ENCODE measurements at regions not wholly inside any gene's neighbourhood (a gene's known extent, or its start where the extent isn't known, plus 50 kb on each side); places are given as distances from the start of the nearest gene placed in this dataset.

GRCh38 chr16:5257462-5257861, 159.9 kb upstream of the EEF2KMT start:
- no peaks in the 10 kb centered on the region for H3K4me1 ChIP-seq (ENCODE audit: control insufficient read depth in 1 of 2, insufficient read depth in 2 of 2, low read length in 2 of 2)
- BruUV-seq (replicated peaks): no TSS peak
- ChIA-PET CTCF (no interaction called here), POLR2A (no interaction called here), RAD21 (ENCODE audit: low non-redundant PET in 1 of 2, low total read pairs in 2 of 2, uncharacterized antibody in 2 of 2, unreplicated experiment in 2 of 2) (interaction anchor here in 1 of 2 experiments (0.6 kb wide), 1 partner anchor 274 kb away, joined by 7 read pairs; no protein-coding TSS in a partner anchor)
- ATAC-seq (no peak), DNase-seq (ENCODE audit: low read depth, low spot score) (no peak)
- no peaks in the 10 kb centered on the region for H4K20me1 ChIP-seq (ENCODE audit: insufficient read depth)
- H3K27me3 ChIP-seq (ENCODE audit: insufficient read depth, low read length): no peaks in the 10 kb centered on the region
- intact Hi-C loops (cut with micrococcal nuclease): no loop called here
- no peak overlapping the region for H3K4me3 ChIP-seq (replicated peaks in 1 of 2; ENCODE audit: low read depth in 1 of 2, low read length in 2 of 2)
- H3K9ac ChIP-seq (ENCODE audit: low read length): no peak overlapping the region
- H3K9me3 ChIP-seq (ENCODE audit: control insufficient read depth in 1 of 2, insufficient read depth in 1 of 2, low read depth in 1 of 2, low read length in 2 of 2): no peaks in the 10 kb centered on the region
- no peaks in the 10 kb centered on the region for H3K36me3 ChIP-seq (ENCODE audit: control insufficient read depth in 1 of 2, insufficient read depth in 2 of 2, low read length in 2 of 2)
- H3K4me2 ChIP-seq (ENCODE audit: low read length): no peak overlapping the region
- TF ChIP-seq CTCF (IDR thresholded peaks at IDR 0.05 in 2 of 3, conservative IDR thresholded peaks at IDR 0.05 in 1 of 3; ENCODE audit: borderline replicate concordance in 1 of 3, insufficient read depth in 1 of 3, low read depth in 2 of 3, low read length in 2 of 3): no peak
- TF ChIP-seq ELF1 (IDR thresholded peaks at IDR 0.05; ENCODE audit: borderline replicate concordance, low read depth): no peak
- TF ChIP-seq FOSL1 (IDR thresholded peaks at IDR 0.05; ENCODE audit: low read depth): no peak
- no peak for TF ChIP-seq ZBTB33 (IDR thresholded peaks at IDR 0.05; ENCODE audit: extremely low read depth, insufficient replicate concordance, low read length)
- TF ChIP-seq SP1 (IDR thresholded peaks at IDR 0.05; ENCODE audit: low read depth): no peak
- no peak for TF ChIP-seq POLR2A (IDR thresholded peaks at IDR 0.05; ENCODE audit: borderline replicate concordance, extremely low read depth, insufficient read depth, insufficient read length)
- no peak for TF ChIP-seq POLR2AphosphoS5 (IDR thresholded peaks at IDR 0.05; ENCODE audit: low read depth, low read length)
- no peak for TF ChIP-seq ZNF274 (IDR thresholded peaks at IDR 0.05; ENCODE audit: low read depth, low read length)
- H3K79me2 ChIP-seq (ENCODE audit: insufficient read depth, low read length): no peaks in the 10 kb centered on the region
- H3K27ac ChIP-seq (ENCODE audit: low read depth, low read length): no peak overlapping the region
- no peak overlapping the region for H2AFZ ChIP-seq (ENCODE audit: low read depth, low read length, poor library complexity, severe bottlenecking)
- no peaks in the 10 kb centered on the region for H3K9me2 ChIP-seq (ENCODE audit: insufficient read depth)
